H54 (cell line): ENCODE measurements at regions not wholly inside any gene's neighbourhood (a gene's known extent, or its start where the extent isn't known, plus 50 kb on each side); places are given as distances from the start of the nearest gene placed in this dataset.

Source experiments
- DNase-seq: peaks from one replicate; pipeline ENCODE4 v3.0.0; 2011; ENCODE audit warnings: low spot score, mixed read lengths; ENCODE audit not compliant: insufficient read length
- FAIRE-seq: peaks from 3 replicates; lab custom pipeline; 2011; peaks lifted over from hg19 to GRCh38; lab: Jason Lieb, UNC
- POLR2A ChIP-seq: IDR thresholded peaks from 2 replicates; pipeline ENCODE4 v1.6.1; 2011; ENCODE audit warnings: low read depth, mild to moderate bottlenecking, low read length

DNA sequence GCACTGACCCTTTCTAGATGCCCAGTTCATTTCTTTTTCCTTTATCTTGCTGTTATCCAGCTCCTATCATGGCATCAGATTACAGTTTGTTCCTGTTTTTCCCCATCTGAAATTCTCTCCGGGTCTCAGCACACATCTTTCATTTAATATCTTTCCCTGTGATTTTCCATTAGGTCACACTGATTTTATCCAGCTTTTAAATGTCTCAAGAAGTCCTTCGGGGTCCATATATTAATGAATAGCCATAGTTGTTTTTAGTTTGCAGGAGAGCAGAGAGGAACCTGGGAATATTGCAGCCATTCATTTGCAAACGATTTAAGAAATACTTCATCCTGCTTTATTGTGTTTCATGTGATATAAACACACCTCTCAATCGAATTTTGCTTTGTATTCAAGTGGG, 374.2 kb downstream of the TDRD15 start:
- TF ChIP-seq POLR2A, result no peak
- no peak for DNase-seq
- FAIRE-seq, result no peak

GRCh38 chr2:21500401-21500945, 376.7 kb downstream of the TDRD15 start:
- FAIRE-seq (no peak), DNase-seq (no peak)
- no peak for TF ChIP-seq POLR2A

- no peak for TF ChIP-seq POLR2A
- FAIRE-seq, result no peak
- DNase-seq, result no peak
Observed at GRCh38 chr2:21501376-21502027, 377.7 kb downstream of the TDRD15 start.

GRCh38 chr2:21515903-21516302, 392.1 kb downstream of the TDRD15 start:
- no peak for TF ChIP-seq POLR2A
- no peak for DNase-seq
- no peak for FAIRE-seq

DNA sequence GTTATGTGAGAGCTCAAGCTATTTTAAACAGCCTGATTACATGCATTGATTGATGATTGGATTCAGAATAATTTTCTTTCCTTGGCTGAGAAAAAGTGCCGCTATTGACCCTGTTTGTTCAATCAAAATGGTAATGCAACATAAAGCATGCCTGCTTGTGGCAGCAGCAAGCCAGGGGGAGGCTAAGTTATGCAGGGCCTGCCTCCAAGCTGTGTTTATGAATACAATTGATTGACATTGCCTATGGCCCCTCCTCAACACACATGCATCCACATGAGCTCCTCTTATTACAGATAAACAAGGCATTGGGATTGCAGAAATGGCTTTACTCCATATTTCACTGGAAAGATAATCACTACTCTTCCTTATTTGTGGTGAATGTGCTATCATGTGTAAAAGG, 395.6 kb downstream of the TDRD15 start:
- no peak for DNase-seq
- no peak for TF ChIP-seq POLR2A
- no peak for FAIRE-seq

DNA sequence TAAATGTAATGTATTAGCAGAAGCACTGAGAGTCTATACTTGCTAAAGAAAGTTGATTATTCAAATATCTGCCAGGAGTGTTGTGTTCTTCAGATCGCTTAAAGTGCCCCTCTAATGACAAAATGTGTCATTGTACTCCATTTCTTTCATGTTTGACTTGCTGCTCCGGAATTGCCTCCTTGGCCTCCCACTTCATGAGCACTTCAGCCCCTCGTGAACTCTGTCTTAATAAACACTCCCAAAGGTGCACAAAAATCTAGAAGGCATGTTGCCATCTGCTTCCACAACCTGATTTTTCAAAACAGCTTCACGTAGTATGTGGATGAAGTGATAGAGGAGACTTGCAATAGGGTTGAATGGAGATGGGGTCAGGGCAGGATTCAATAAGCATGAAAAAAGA, 396.1 kb downstream of the TDRD15 start:
- TF ChIP-seq POLR2A, result no peak
- no peak for DNase-seq
- FAIRE-seq, result no peak

GRCh38 chr2:21535826-21536225, 412.1 kb downstream of the TDRD15 start:
- DNase-seq, result no peak
- no peak for FAIRE-seq
- TF ChIP-seq POLR2A, result no peak

- no peak for TF ChIP-seq POLR2A
- no peak for DNase-seq
- no peak for FAIRE-seq
Observed at GRCh38 chr2:21539685-21540084, 415.9 kb downstream of the TDRD15 start.

DNA sequence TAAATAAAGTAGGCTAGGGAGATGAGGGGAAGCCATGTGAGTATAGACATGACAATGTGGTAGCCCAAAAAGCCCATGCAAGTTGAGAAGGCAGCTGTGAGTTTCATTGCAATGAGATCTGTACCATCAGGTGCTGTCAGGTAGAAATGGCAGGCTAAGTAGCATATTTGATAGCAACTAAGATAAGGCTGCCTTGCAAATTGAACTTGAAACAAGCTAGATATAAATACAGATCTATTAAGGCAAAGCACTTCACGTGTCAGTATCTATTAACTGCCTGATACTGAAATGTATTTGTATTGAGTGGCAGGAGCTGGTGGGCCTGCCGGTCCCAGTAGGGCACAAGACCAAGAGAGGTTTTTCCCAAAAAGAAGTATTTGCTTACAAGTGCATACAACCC, 419.9 kb downstream of the TDRD15 start:
- no peak for DNase-seq
- TF ChIP-seq POLR2A, result no peak
- no peak for FAIRE-seq

DNA sequence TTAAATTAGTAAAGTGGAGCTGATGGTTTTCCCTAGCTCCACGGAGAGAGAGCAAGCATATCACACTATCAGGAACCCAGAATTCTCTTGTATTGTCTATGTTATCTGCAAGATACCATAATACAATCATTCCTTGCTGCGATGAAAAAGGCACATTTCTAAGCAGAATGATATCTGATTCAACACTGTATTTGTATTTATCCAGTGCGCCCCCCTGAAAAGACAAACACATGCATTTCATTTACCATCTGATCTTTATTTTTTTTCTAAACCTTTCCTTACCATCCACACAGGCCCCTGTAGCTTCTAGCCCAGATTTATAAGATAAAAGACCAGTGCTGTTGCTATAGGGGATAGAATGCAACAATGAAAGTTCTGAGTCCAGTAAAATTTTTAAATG, 420.6 kb downstream of the TDRD15 start:
- no peak for FAIRE-seq
- no peak for TF ChIP-seq POLR2A
- no peak for DNase-seq

DNA sequence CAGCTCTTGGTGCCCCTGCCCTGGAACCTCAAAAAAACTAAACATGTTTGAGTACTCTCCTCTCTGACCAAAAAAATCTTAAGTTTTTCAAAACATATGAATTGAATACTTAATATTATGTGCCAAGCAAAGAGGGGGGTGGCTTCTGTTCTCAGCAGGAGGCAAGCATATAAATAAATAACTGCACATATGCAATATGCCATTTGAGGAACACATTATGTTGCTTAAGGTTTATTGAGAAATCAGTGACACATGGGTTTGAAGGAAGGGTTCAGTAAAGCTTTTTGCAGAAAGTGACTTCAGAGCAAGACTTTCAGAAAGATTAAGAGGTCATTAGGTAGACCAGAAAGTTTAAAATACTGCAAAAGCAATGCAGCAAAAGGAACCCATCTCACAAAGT, 429.2 kb downstream of the TDRD15 start:
- FAIRE-seq (no peak), DNase-seq (no peak)
- TF ChIP-seq POLR2A, result no peak

GRCh38 chr2:21559351-21559750, 435.6 kb downstream of the TDRD15 start:
- FAIRE-seq (no peak), DNase-seq (no peak)
- TF ChIP-seq POLR2A, result no peak

GRCh38 chr2:21561965-21562364, 438.2 kb downstream of the TDRD15 start:
- no peak for TF ChIP-seq POLR2A
- FAIRE-seq, result no peak
- no peak for DNase-seq

GRCh38 chr2:21567395-21567794, 443.6 kb downstream of the TDRD15 start:
- TF ChIP-seq POLR2A, result no peak
- FAIRE-seq, result no peak
- DNase-seq, result no peak

- no peak for FAIRE-seq
Observed at GRCh38 chr2:21571686-21572085, 447.9 kb downstream of the TDRD15 start.

More at GRCh38 chr2:21571686-21572085, 447.9 kb downstream of the TDRD15 start:
- no peak for TF ChIP-seq POLR2A
- DNase-seq, result no peak
